Stimulated activated CD8-positive, alpha-beta memory T cell treated with anti-CD3 and anti-CD28 coated beads, Interleukin-7, amount 100 ng/mL, for 48 hours (primary cell): ENCODE measurements at regions not wholly inside any gene's neighbourhood (a gene's known extent, or its start where the extent isn't known, plus 50 kb on each side); places are given as distances from the start of the nearest gene placed in this dataset.
"Not testable (repeated sequence)": the region's sequence is repeated elsewhere in the genome, so short reads cannot be mapped to it uniquely, and the experiment has no call there.

ENCODE experiments used
- DNase-seq, 2 donors: peaks; one replicate each; pipeline ENCODE4 v3.0.0-alpha.2; 2020; ENCODE audit warnings: low read depth in 1 of 2; ENCODE audit errors: extremely low read depth in 1 of 2

GRCh38 chr9:65422966-65423690 is 138.1 kb upstream of the FOXD4L5 start:
- DNase-seq, result not testable (repeated sequence)

- DNase-seq, result not testable (repeated sequence)
These were observed 136.5 kb upstream of the FOXD4L5 start for GRCh38 chr9:65421486-65421885.

- DNase-seq, result no peak
These were observed 135.8 kb upstream of the FOXD4L5 start for GRCh38 chr9:65420771-65421170.

- not testable (repeated sequence) for DNase-seq
These were observed 134.0 kb upstream of the FOXD4L5 start for GRCh38 chr9:65418966-65419365.

DNA sequence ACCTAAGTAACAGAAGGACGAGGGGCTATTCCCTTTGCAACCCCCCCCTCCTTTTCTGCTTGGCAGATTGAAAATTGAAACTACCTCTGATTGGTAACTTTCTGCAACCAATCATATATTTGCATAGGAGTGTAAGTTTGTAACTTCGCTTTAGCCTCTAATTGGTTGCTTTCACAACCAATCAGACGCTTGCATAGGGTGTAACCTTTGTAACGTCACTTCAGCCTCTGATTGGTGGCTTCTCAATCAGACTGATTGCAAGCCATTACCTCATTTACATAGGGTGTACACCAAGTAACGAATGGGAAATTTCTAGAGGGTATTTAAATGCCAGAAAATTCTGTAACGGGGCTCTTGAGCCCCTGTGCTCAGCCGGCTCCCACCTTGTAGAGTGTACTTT is 131.9 kb upstream of the FOXD4L5 start:
- DNase-seq, result not testable (repeated sequence)

DNA sequence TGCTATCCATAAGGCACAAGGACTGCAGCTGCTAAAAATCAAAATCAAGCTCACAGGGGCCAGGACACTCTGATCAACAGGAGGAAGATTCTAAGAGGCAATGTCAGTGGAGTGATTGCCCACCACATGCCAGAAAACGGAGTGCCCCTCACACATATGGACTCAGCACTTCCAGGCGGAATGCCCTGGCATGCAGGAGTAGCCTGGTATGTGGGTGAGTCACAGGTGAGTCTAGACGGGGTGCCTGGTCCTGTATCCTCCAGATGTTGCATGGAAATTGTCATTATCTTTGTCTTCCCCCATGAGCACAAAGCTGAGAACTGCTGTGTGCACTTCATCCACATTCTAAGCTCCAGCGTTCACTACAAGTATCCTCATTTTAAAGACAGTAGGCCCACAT is 129.2 kb upstream of the FOXD4L5 start:
- DNase-seq, result not testable (repeated sequence)

DNA sequence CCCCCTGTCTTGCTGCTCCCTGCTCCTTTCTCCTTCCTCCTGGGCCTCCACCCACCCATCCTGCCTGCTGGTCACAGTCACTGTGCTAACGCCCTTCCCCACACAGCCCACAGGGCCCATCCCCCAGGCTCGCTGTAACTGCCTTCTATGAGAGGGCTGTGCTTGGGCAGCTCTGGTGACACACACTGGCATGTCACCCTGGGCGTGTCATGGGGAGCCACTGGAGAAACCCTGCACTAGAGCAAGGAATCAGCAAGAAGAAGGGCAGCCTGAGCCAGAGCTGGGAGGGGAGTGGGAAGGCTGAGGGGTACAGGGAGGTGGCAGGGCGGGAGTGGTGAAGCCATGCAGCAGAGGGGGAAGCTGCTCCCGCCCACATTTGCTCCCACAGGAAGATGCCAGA is 128.4 kb upstream of the FOXD4L5 start:
- not testable (repeated sequence) for DNase-seq

DNA sequence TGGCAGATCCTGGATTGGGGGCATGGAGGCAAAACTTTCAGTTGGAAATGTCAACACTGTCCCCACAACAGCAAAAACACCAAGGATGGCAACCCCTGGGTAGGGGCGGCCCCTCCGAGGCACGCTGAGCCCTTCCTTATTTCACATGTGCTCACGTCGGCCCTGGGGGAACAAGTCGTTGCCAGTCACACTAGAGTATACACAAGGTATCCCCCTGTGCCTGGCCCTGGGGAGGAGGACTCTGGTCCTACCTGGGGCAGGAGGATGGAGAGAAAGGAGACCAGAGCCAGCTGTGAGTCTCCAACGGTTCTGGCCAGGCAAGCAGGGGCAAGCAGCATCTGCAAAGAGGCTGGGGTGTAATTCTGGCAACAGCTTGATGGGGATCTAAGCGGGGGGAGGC is 126.9 kb upstream of the FOXD4L5 start:
- DNase-seq, result no peak

GRCh38 chr9:65411336-65411735 is 126.3 kb upstream of the FOXD4L5 start:
- no peak for DNase-seq

GRCh38 chr9:65410926-65411325 is 125.9 kb upstream of the FOXD4L5 start:
- no peak for DNase-seq

- DNase-seq, result no peak
These were observed 124.5 kb upstream of the FOXD4L5 start for GRCh38 chr9:65409471-65409980.

DNA sequence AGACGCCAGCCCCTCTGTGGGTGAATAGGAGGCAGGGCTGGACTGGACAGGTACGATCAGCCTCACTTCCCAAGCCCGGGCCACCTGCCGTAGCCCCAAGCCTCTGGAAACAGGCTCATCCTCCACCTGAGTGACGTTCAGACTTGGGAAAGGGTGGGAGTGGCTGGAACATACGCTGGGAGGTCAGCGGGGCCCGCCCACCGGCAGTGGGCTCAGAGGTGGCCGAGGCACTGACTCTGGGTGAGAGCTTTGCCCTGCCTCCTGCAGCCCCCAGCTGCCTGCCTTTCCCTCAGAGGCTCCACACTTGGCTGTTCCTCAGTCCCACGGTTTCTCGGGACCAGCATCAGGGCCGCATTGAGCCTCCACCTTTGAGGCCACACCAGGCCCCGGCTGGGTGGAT is 123.8 kb upstream of the FOXD4L5 start:
- DNase-seq, result not testable (repeated sequence)

DNA sequence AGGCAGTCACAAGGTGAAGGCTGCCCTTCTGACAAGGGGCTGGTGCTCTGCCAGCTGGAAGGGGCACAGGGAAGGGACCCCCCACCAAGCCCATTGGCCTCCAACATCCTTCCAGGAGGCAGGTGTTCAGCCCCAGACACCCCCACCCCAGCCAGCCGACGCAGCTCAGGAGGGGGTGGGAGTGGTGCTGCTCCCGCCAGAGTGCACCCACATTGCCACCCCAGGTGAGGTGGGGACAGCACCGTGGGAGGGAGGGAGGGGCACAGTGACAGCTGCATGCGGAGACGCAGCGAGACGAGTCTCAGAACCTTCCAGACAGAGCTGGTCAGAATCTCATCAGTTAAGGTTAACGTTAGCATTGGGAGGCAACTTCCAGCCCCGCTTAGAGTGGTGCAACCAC is 121.6 kb upstream of the FOXD4L5 start:
- DNase-seq, result not testable (repeated sequence)

DNA sequence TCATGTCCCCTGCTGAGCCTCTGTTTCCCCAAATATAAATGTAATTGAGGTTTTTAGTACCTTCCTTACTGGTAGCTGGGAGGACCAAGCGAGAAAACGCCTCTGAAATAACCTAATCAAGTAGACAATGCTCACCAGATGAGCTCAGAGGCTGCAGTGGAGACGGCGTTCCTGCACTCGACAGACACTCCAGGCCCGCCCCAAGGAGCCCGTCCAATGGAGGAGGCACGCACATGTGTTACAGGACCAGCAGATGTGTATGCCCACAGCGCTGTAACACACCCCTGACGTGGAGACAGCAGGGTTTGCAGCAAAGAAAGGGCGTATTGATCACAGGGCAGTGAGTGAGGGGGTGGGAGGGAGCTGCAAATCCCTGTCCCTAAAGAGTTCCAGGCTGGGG is 120.8 kb upstream of the FOXD4L5 start:
- DNase-seq, result not testable (repeated sequence)

- DNase-seq, result no peak
These were observed 120.2 kb upstream of the FOXD4L5 start for GRCh38 chr9:65405253-65405652.

DNA sequence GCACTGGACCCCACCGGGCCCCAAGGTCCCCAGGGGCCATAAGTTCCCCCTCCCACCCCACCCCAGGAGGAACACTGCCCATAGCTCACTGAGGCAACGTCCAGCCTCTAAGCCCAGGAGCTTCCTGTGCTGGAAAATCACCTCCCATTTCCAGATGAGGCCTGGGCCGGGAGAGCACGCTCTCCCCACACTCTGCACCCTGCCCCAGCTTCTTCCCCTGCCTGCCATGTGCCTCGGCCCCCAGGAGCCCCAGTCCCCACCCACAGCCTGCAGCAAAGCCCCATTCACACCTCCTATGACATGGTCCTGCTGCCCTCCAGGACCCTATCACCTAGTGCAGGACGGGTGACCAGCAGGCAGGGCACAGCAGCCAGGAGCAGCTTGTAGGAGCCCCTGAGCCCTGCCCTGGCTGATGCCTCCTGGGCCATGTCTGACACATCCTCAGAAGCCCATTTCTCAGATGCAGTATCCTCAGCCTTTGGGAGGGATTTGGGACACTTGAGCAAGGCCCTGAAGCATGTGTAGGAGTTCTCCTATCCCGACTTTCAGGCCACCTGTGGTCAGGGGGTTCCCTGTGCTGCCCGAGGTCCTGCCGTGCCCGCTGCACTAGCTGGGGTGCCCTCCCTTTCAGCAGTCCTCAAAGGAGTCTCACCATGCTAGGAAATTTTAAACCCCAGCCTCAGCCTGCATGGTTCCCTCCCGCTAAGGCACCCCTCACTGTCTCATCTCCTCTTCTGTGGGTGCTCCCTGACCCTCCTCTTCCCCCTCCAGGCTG is 119.4 kb upstream of the FOXD4L5 start:
- no peak for DNase-seq

DNA sequence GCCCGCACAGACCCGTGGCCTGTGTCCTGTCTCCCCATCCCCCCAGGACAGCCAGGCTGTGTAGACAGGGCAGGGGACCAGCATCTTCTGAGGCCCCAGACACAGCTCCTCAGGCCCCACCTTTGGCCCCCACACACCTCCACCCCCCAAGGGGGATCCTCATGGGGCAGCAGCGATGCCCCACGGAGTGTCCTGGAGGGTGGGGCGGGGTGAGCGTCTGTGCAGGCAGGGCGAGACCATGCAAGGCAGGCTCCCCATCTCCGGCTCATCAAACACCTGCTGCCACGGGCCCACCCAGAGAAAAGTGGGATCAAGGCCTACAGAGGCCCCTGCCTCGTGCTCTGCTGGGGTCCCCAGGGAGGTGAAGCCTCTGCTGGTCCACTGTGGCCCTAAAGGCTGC is 118.7 kb upstream of the FOXD4L5 start:
- no peak for DNase-seq

DNA sequence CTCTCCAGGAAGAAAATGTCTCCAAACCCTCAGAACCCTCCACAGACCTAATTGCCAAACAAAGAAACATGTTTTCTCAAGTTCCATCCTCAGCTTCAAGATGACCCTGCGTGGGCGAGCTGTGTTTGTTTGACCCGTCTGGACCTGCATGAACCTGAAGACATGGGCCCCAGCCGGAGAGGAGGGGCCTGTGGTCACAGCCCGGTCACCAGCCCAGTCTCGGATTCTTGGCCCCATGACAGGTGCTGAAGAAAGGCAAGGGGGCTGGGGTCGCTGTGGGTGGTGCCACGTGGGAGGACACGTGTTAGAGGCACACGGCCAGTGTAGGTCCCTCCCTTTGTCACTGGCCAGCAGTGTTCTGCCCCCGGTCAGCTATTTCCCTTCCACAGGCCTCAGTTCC is 118.1 kb upstream of the FOXD4L5 start:
- not testable (repeated sequence) for DNase-seq

DNA sequence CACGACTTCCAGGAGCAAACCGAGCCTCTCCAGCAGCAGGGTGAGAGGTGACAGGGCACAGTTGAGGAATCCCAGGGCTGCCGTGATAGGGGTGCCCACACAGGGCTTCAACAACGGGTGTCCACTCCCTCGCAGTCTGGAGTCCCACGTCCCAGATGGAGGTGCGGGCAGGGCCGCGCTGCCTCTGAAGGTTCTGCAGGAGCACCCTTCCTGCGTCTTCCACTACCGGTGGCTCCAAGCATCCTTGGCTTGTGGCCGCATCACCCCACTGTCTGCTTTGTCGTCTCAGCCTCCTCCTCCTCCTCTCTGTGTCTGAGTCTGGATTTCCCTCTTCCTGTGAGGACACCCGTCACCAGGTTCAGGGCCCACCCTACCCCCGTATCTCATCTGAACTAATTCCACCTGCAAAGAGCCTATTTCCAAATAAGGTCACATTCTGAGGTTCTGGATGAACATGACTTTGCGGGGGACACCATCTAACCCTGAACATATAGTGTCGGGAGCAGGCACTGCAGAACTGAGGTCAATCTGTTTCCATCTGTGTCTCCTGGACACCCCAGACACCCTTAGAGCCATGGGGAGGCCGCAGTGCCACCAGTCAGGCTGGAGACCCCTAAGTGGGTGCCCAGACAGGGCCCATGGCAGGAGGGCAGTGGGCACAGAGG is 117.3 kb upstream of the FOXD4L5 start:
- DNase-seq, result not testable (repeated sequence)

DNA sequence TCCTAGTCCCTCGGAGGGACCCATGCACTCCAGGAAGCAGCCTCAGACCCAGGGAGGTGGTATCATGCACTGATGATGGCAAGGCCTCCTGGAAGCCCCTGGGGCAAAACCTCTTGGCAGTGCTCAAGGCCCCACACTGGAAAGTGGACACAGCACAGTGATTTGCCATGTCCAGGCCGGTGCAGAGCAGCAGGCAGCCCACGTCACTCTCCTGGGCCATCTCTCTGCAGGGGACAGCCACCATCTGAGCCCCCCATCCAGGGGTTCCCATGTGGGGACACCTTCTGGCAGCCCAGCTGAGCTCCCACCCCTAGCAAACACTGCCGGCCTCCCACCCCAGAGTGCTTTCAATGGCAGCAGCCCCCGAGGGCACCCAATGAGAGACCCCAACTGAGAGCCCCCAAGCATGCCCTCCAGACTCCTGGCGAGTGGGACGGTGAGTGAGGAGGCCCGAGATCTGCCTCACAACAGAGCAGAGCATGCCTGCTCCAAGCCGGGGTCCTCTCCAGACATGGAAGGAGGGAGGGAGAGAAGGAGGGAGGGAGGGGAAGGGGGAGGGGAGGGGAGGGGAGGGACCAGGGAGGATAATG is 116.5 kb upstream of the FOXD4L5 start:
- not testable (repeated sequence) for DNase-seq

GRCh38 chr9:65400886-65401285 is 115.9 kb upstream of the FOXD4L5 start:
- DNase-seq, result no peak
